PC-3 (cell line): ENCODE measurements at regions not wholly inside any gene's neighbourhood (a gene's known extent, or its start where the extent isn't known, plus 50 kb on each side); places are given as distances from the start of the nearest gene placed in this dataset.

Experiments
- ATAC-seq: fragments of 200-7000 bp; cut with Tn5 transposase; 2 replicates; pipeline ENCODE4 v1.9.1; 2020; ENCODE audit warnings: mild to moderate bottlenecking, moderate library complexity
- BruUV-seq: library from RNA; stranded (reverse); fragments of 400-500 nt; replicated peaks from 2 replicates; lab custom pipeline; 2021; lab: Mats Ljungman, UMichigan
- CTCF ChIA-PET: fragments of 300-600 bp; sonication (Branson Sonifier 250); formaldehyde crosslinking; loops from one replicate; lab custom pipeline; 2022; ENCODE audit warnings: antibody characterized with exemption; lab: Charles Lee
- POLR2A ChIA-PET: fragments of 300-600 bp; sonication (Branson Sonifier 250); formaldehyde crosslinking; loops from one replicate; lab custom pipeline; 2022; ENCODE audit warnings: antibody characterized with exemption; ENCODE audit not compliant: unreplicated experiment; lab: Charles Lee
- DNase-seq: peaks from one replicate; pipeline ENCODE4 v3.0.0-alpha.2; 2015
- H2AFZ ChIP-seq: fragments of 300-600 bp; sonication (generic); 2 replicates; pipeline ENCODE4 v1.6.0; 2016; ENCODE audit warnings: antibody characterized with exemption, low read length
- H3F3A ChIP-seq: fragments of 300-600 bp; sonication (generic); one replicate; pipeline ENCODE4 v1.6.0; 2017; ENCODE audit warnings: antibody characterized with exemption, low read length, control low read depth, mild to moderate bottlenecking; ENCODE audit not compliant: unreplicated experiment
- H3K27ac ChIP-seq: fragments of 300-600 bp; sonication (generic); 2 replicates; pipeline ENCODE4 v1.5.1; 2016; ENCODE audit warnings: mild to moderate bottlenecking, low read length
- H3K27me3 ChIP-seq: fragments of 300-600 bp; sonication (generic); 2 replicates; pipeline ENCODE4 v1.6.1; 2016; ENCODE audit warnings: low read length, mixed read lengths
- H3K36me3 ChIP-seq: fragments of 300-600 bp; sonication (generic); 2 replicates; pipeline ENCODE4 v1.6.1; 2016; ENCODE audit warnings: low read depth, mixed run types, low read length, mixed read lengths
- H3K4me1 ChIP-seq: fragments of 300-600 bp; sonication (generic); 2 replicates; pipeline ENCODE4 v1.5.1; 2016; ENCODE audit warnings: low read length; ENCODE audit not compliant: insufficient read depth
- H3K4me2 ChIP-seq: fragments of 300-600 bp; sonication (generic); 2 replicates; pipeline ENCODE4 v1.6.0; 2016; ENCODE audit warnings: low read length
- H3K4me3 ChIP-seq: fragments of 300-600 bp; sonication (generic); 2 replicates; pipeline ENCODE4 v1.5.1; 2016; ENCODE audit warnings: mild to moderate bottlenecking, low read length, mixed read lengths
- H3K79me2 ChIP-seq: fragments of 300-600 bp; sonication (generic); 2 replicates; pipeline ENCODE4 v1.6.1; 2017; ENCODE audit warnings: low read length, mixed read lengths
- H3K9ac ChIP-seq: fragments of 300-600 bp; sonication (generic); 2 replicates; pipeline ENCODE4 v1.6.0; 2016; ENCODE audit warnings: mild to moderate bottlenecking, low read length
- H3K9me2 ChIP-seq: fragments of 300-600 bp; sonication (generic); replicated peaks from 2 replicates; pipeline ENCODE4 v1.6.1; 2016; ENCODE audit warnings: mixed run types, low read length, mixed read lengths
- H3K9me3 ChIP-seq: fragments of 300-600 bp; sonication (generic); 2 replicates; pipeline ENCODE4 v1.6.1; 2016; ENCODE audit warnings: low read length, mixed read lengths
- H4K20me1 ChIP-seq: fragments of 300-600 bp; sonication (generic); 2 replicates; pipeline ENCODE4 v1.6.1; 2016; ENCODE audit warnings: low read length, mixed read lengths
- EZH2 ChIP-seq: fragments of 300-600 bp; sonication (generic); IDR thresholded peaks from one replicate; pipeline ENCODE4 v1.6.1; 2017; ENCODE audit warnings: antibody characterized with exemption, mild to moderate bottlenecking, low read length; ENCODE audit not compliant: unreplicated experiment
- EZH2phosphoT487 ChIP-seq: fragments of 300-600 bp; sonication (generic); IDR thresholded peaks from 2 replicates; pipeline ENCODE4 v1.6.1; 2018; ENCODE audit warnings: mild to moderate bottlenecking, antibody characterized with exemption, low read length, borderline replicate concordance
- intact Hi-C: fragments of 100-400 bp; cut with micrococcal nuclease; formaldehyde crosslinking; loops from 2 replicates; pipeline ENCODE4 v1.9.0; 2023
- TF ChIP-seq, protein P1 (sequence below): fragments of 300-600 bp; sonication (generic); conservative IDR thresholded peaks from 2 replicates; pipeline ENCODE4 v1.5.1; 2017; ENCODE audit warnings: antibody characterized with exemption, low read depth, mild to moderate bottlenecking, low read length

GRCh38 chr6:84872996-84873723 is 108.8 kb upstream of the TBX18 start:
- BruUV-seq, result no TSS peak
- peaks cover 9% of the 10 kb centered on the region; the same call in 1 of the 2 replicates for H3K27me3 ChIP-seq
- no peaks in the 10 kb centered on the region for H3K36me3 ChIP-seq
- ATAC-seq (no peak), DNase-seq (no peak)
- H3K9ac ChIP-seq, result no peak overlapping the region
- no peaks in the 10 kb centered on the region for H3K9me2 ChIP-seq
- no peaks in the 10 kb centered on the region for H4K20me1 ChIP-seq
- H3K27ac ChIP-seq, result no peak overlapping the region
- intact Hi-C loops, result no loop called here
- no peak overlapping the region for H3K4me3 ChIP-seq
- CTCF ChIA-PET, result no interaction called here
- no peaks in the 10 kb centered on the region for H3F3A ChIP-seq
- H3K9me3 ChIP-seq, result no peaks in the 10 kb centered on the region
- no peak overlapping the region for H3K4me2 ChIP-seq
- H3K4me1 ChIP-seq, result no peaks in the 10 kb centered on the region
- no peak overlapping the region for H2AFZ ChIP-seq
- H3K79me2 ChIP-seq, result no peaks in the 10 kb centered on the region
- POLR2A ChIA-PET, result no interaction called here
- TF ChIP-seq EZH2 (no peak), EZH2phosphoT487 (no peak)
- TF ChIP-seq, protein P1, sequence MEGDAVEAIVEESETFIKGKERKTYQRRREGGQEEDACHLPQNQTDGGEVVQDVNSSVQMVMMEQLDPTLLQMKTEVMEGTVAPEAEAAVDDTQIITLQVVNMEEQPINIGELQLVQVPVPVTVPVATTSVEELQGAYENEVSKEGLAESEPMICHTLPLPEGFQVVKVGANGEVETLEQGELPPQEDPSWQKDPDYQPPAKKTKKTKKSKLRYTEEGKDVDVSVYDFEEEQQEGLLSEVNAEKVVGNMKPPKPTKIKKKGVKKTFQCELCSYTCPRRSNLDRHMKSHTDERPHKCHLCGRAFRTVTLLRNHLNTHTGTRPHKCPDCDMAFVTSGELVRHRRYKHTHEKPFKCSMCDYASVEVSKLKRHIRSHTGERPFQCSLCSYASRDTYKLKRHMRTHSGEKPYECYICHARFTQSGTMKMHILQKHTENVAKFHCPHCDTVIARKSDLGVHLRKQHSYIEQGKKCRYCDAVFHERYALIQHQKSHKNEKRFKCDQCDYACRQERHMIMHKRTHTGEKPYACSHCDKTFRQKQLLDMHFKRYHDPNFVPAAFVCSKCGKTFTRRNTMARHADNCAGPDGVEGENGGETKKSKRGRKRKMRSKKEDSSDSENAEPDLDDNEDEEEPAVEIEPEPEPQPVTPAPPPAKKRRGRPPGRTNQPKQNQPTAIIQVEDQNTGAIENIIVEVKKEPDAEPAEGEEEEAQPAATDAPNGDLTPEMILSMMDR, result no peak

GRCh38 chr6:84871925-84872324 is 107.5 kb upstream of the TBX18 start:
- Histone ChIP-seq H3K27me3 (peaks cover 9% of the 10 kb centered on the region; the same call in 1 of the 2 replicates), H3K27ac (no peak overlapping the region), H3K4me3 (no peak overlapping the region), H3F3A (no peaks in the 10 kb centered on the region), H3K9ac (no peak overlapping the region), H3K36me3 (no peaks in the 10 kb centered on the region), H2AFZ (no peak overlapping the region), H3K9me3 (no peaks in the 10 kb centered on the region), H3K9me2 (no peaks in the 10 kb centered on the region), H3K4me1 (no peaks in the 10 kb centered on the region), H4K20me1 (no peaks in the 10 kb centered on the region), H3K4me2 (no peak overlapping the region), H3K79me2 (no peaks in the 10 kb centered on the region)
- intact Hi-C loops, result no loop called here
- CTCF ChIA-PET, result no interaction called here
- POLR2A ChIA-PET, result no interaction called here
- ATAC-seq, result no peak
- BruUV-seq, result no TSS peak
- TF ChIP-seq, protein P1, result no peak
- TF ChIP-seq EZH2 (no peak), EZH2phosphoT487 (no peak)
- DNase-seq, result no peak

DNA sequence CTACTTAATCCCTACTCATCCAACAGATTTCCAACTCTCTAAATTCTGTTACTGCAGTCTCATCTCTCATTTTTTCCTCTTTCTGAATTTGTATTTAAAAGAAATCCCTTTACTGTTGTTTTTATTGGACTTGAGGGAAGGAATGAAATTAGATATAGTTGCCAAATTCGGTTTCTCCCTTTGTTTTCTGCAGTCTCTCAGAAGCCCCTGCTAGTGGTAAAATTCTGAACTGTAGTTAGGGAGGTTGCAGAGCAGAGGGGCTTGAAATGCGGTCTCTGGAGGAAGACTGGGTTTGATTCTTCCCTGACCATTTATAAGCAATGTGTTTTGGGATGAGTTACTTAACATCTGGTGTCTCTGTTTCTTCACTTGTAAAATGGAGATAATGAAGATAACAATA is 106.3 kb upstream of the TBX18 start:
- no peaks in the 10 kb centered on the region for H3K4me1 ChIP-seq
- no peak overlapping the region for H2AFZ ChIP-seq
- ChIA-PET CTCF (no interaction called here), POLR2A (no interaction called here)
- no peaks in the 10 kb centered on the region for H3F3A ChIP-seq
- ATAC-seq, result no peak
- no TSS peak for BruUV-seq
- H3K36me3 ChIP-seq, result no peaks in the 10 kb centered on the region
- H3K79me2 ChIP-seq, result no peaks in the 10 kb centered on the region
- no peaks in the 10 kb centered on the region for H4K20me1 ChIP-seq
- no peak overlapping the region for H3K9ac ChIP-seq
- intact Hi-C loops, result no loop called here
- DNase-seq, result no peak
- no peak overlapping the region for H3K27ac ChIP-seq
- no peak overlapping the region for H3K4me2 ChIP-seq
- H3K9me3 ChIP-seq, result no peaks in the 10 kb centered on the region
- no peaks in the 10 kb centered on the region for H3K9me2 ChIP-seq
- H3K4me3 ChIP-seq, result no peak overlapping the region
- peaks cover 9% of the 10 kb centered on the region; the same call in 1 of the 2 replicates for H3K27me3 ChIP-seq
- TF ChIP-seq, protein P1, result no peak
- no peak for TF ChIP-seq EZH2
- TF ChIP-seq EZH2phosphoT487, result no peak
